Coronary artery (tissue), 2 donors: ENCODE measurements at regions not wholly inside any gene's neighbourhood (a gene's known extent, or its start where the extent isn't known, plus 50 kb on each side); places are given as distances from the start of the nearest gene placed in this dataset.

Experiments
- DNase-seq: peaks from one replicate; pipeline ENCODE4 v3.0.0-alpha.2; 2017; ENCODE audit warnings: low spot score
- H3K27ac ChIP-seq, 2 donors: fragments of 200-600 bp; sonication (generic); one replicate each; pipeline ENCODE4 v1.5.1; 2016 to 2019
- H3K4me3 ChIP-seq: fragments of 200-600 bp; sonication (generic); 2 replicates; pipeline ENCODE4 v1.5.1; 2016; ENCODE audit warnings: mild to moderate bottlenecking, moderate library complexity
- CTCF ChIP-seq: fragments of 200-600 bp; sonication (generic); IDR thresholded peaks from one replicate; pipeline ENCODE4 v1.5.1; 2019; ENCODE audit warnings: antibody characterized with exemption

GRCh38 chrX:26747877-26748276, 531.9 kb downstream of the MAGEB5 start:
- no peak for DNase-seq
- H3K27ac ChIP-seq, result no peak overlapping the region
- TF ChIP-seq CTCF, result no peak
- no peak overlapping the region for H3K4me3 ChIP-seq

- peak; percentile 62 for DNase-seq
- H3K4me3 ChIP-seq, result no peak overlapping the region
- no peak for TF ChIP-seq CTCF
- H3K27ac ChIP-seq, result no peak overlapping the region
Observed at GRCh38 chrX:26722666-26723428, 506.9 kb downstream of the MAGEB5 start.

- Histone ChIP-seq H3K27ac (no peak overlapping the region), H3K4me3 (no peak overlapping the region)
- DNase-seq, result no peak
- TF ChIP-seq CTCF, result no peak
Observed at GRCh38 chrX:26672571-26672970, 456.6 kb downstream of the MAGEB5 start.

- H3K4me3 ChIP-seq, result no peak overlapping the region
- DNase-seq, result no peak
Observed at GRCh38 chrX:26670521-26670920, 454.6 kb downstream of the MAGEB5 start.

GRCh38 chrX:26664919-26665318, 448.9 kb downstream of the MAGEB5 start:
- DNase-seq, result no peak
- no peak overlapping the region for H3K4me3 ChIP-seq
- no peak for TF ChIP-seq CTCF
- no peak overlapping the region for H3K27ac ChIP-seq

More at GRCh38 chrX:26670521-26670920, 454.6 kb downstream of the MAGEB5 start:
- TF ChIP-seq CTCF, result no peak
- no peak overlapping the region for H3K27ac ChIP-seq

- no peak for TF ChIP-seq CTCF
- no peak overlapping the region for H3K27ac ChIP-seq
- H3K4me3 ChIP-seq, result no peak overlapping the region
- no peak for DNase-seq
Observed at GRCh38 chrX:26653050-26653449, 437.1 kb downstream of the MAGEB5 start.

GRCh38 chrX:26651755-26652154, 435.8 kb downstream of the MAGEB5 start:
- no peak for DNase-seq
- H3K27ac ChIP-seq, result no peak overlapping the region
- H3K4me3 ChIP-seq, result no peak overlapping the region
- TF ChIP-seq CTCF, result no peak
